HFF-Myc (cell line): ENCODE measurements at regions not wholly inside any gene's neighbourhood (a gene's known extent, or its start where the extent isn't known, plus 50 kb on each side); places are given as distances from the start of the nearest gene placed in this dataset.

ENCODE experiments used
- DNase-seq: peaks from one replicate; pipeline ENCODE4 v3.0.0-alpha.2; 2011; ENCODE audit warnings: low read depth; ENCODE audit errors: extremely low read depth
- H3K4me3 ChIP-seq: replicated peaks from 2 replicates; pipeline ENCODE4 v1.5.1; 2011; ENCODE audit warnings: low read depth, mild to moderate bottlenecking, control low read depth, low read length
- CTCF ChIP-seq: IDR thresholded peaks from 2 replicates; pipeline ENCODE4 v1.5.1; 2012; ENCODE audit warnings: mild to moderate bottlenecking, low read depth, low read length, control low read depth; ENCODE audit errors: missing control alignments

- no peak for DNase-seq
- no peak overlapping the region for H3K4me3 ChIP-seq
- no peak for TF ChIP-seq CTCF
Observed at GRCh38 chr19:29389495-29389894, 136.3 kb upstream of the VSTM2B start.

- DNase-seq: no peak
- no peak overlapping the region for H3K4me3 ChIP-seq
- no peak for TF ChIP-seq CTCF
Observed at GRCh38 chr19:29390742-29391141, 135.1 kb upstream of the VSTM2B start.

- DNase-seq: no peak
- no peak overlapping the region for H3K4me3 ChIP-seq
- TF ChIP-seq CTCF: no peak
Observed at GRCh38 chr19:29393915-29394460, 131.8 kb upstream of the VSTM2B start.

- no peak for DNase-seq
- no peak for TF ChIP-seq CTCF
- H3K4me3 ChIP-seq: no peak overlapping the region
Observed at GRCh38 chr19:29395111-29395733, 130.6 kb upstream of the VSTM2B start.

GRCh38 chr19:29395734-29396414 lies 129.9 kb upstream of the VSTM2B start:
- no peak for DNase-seq
- H3K4me3 ChIP-seq: no peak overlapping the region
- no peak for TF ChIP-seq CTCF

GRCh38 chr19:29396925-29397324 lies 128.9 kb upstream of the VSTM2B start:
- TF ChIP-seq CTCF: no peak
- no peak for DNase-seq
- no peak overlapping the region for H3K4me3 ChIP-seq

- TF ChIP-seq CTCF: no peak
- DNase-seq: no peak
- no peak overlapping the region for H3K4me3 ChIP-seq
Observed at GRCh38 chr19:29397748-29398147, 128.0 kb upstream of the VSTM2B start.
